ENCODE measurements at regions not wholly inside any gene's neighbourhood (a gene's known extent, or its start where the extent isn't known, plus 50 kb on each side); places are given as distances from the start of the nearest gene placed in this dataset.

DNA sequence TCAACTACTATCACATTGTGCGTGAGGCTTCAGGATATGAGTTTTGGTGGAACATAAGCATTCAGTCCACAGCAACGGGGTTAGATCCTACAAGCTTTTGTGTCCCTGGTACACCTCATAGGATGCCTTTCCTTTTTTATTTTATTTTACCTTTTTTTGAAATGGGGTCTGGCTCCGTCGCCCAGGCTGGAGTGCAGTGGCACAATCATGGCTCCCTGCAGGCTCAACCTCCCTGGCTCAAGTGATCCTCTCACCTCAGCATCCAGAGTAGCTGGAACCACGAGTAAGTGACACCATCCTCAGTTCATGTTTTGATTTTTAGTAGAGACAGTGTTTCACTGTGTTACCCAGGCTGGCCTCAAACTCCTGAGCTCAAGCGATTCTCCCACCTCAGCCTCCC, 86.0 kb upstream of the RAI14 start:
- no peak for TF ChIP-seq ZNF274 (IDR thresholded peaks at IDR 0.05; ENCODE audit: low read depth, low read length)
- H3K4me3 ChIP-seq (ENCODE audit: low read length): no peak overlapping the region

DNA sequence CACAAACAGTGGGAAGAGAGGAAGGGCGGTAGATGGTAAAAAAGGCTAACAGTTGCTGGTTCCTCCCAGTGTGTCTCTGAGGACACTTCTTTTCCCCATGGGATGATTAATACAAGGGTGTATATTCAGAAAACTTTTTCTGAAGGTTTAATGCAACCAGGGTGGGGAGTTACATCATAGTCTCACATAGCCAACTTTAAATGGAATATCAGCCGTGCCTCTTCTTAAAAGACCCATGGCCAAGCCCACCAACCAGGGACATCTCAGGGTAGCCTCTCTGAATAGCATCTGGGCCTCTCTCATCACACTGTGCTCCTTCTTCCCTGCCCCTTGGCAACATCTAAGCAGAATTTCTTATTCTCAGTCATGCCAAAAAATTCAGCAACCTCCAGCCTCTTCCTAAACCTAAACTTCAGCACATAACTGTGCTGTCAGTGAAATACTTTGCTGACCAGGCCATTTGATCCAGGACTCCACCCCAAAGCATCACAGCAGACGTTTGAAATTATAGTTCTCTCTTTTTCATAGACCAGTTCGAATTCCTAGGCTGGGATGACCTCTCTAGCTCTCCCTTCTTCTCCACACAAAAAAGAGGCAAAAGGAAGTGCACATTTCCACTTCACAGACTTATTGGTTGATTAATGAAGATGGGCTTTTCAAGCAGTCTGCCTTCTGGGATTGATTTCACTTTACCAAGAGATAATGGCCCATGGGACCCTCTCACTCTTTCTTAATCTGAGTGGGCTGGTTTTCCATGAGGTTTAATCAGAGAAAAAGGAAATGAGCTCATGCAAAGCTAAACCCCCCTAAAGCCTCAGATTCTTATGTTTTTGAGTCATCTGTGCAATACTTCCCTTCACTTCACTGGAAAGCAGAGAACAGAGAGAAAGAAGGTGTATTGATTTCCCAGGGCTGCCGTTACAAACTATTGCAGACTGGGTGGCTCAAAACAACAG, 85.1 kb upstream of the RAI14 start:
- no peak for TF ChIP-seq ZNF274 (IDR thresholded peaks at IDR 0.05; ENCODE audit: low read depth, low read length)
- no peak overlapping the region for H3K4me3 ChIP-seq (ENCODE audit: low read length)

DNA sequence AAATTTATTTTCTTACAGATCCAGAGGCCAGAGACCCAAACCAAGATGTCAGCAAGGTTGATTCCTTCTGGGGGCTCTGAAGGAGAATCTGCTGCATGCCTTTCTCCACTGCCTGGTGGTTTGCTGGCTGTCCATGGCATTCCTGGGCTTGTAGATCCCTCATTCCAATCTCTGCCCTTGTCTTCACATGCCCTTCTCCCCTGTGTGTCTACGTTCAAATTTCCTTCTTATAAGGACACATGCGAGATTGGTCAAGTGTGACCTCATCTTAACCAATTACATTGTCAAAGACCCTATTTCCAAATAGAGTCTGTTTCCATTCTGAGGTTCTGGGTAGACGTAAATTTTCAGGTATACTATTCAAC, 84.5 kb upstream of the RAI14 start:
- H3K4me3 ChIP-seq (ENCODE audit: low read length): no peak overlapping the region
- no peak for TF ChIP-seq ZNF274 (IDR thresholded peaks at IDR 0.05; ENCODE audit: low read depth, low read length)

DNA sequence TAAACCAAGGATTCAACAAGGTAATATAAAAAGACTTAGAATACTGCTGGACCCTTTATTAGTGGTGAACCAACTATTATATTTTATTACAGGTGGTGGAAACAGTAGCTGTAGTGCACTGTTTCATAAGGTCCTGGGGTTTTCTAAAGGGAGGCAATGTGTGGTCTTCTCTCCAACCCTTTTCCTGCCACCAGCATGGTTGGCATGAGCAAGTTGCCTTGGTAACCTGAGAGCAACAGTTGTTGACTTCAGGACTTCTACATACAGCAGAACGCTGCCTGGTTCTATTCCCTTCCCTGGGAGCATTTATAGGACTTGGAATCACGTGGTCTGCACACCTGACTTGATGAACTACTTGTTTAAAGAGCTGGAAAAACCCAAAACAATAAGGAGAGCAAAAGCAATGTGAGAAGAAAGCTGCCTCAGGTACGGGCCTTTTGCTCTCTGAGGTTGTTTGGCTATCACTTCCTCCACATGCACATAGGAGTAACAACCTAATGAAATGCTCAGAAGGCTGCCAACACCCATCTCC, 81.1 kb upstream of the RAI14 start:
- no peak for TF ChIP-seq ZNF274 (IDR thresholded peaks at IDR 0.05; ENCODE audit: low read depth, low read length)

DNA sequence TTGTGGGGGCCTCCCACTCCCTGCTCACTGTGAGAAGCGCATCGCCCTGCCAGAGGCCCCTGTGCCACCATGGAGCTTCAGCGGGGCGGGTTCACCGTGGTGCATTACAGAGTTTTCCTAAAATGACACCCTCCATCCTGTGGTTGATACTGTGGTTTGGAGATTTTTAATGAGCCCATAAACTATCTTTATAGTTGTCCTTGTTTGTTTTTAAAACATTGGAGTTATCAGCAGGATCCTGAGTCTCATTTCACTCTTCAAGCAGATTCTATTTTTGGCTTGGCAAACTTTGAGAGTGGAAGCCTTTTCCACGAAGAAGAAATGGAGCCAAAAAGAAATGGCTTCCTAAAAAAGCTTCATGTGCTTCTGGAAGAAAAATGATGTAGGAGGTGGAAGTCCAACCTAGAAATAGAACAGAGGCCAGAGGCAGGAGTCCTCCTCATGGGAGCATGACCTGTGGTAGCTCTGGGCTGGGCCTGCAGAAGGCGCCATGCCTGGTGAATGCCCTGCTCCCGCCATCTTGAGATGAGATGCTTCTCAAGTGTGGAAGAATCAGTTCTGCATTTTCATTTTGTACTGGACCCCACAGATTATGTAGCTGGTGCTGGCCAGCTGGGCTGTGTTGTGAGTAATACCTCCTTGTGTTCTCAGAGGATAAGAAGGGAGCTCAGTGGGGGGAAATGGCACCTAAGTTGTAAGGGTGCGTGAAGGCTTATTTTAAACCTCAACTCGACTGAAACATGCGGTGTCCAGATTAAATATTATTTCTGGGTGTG, 79.0 kb upstream of the RAI14 start:
- TF ChIP-seq ZNF274 (IDR thresholded peaks at IDR 0.05; ENCODE audit: low read depth, low read length): no peak
- no peak overlapping the region for H3K4me3 ChIP-seq (ENCODE audit: low read length)

More for the DNA sequence above, 81.1 kb upstream of the RAI14 start:
- no peak overlapping the region for H3K4me3 ChIP-seq (ENCODE audit: low read length)

DNA sequence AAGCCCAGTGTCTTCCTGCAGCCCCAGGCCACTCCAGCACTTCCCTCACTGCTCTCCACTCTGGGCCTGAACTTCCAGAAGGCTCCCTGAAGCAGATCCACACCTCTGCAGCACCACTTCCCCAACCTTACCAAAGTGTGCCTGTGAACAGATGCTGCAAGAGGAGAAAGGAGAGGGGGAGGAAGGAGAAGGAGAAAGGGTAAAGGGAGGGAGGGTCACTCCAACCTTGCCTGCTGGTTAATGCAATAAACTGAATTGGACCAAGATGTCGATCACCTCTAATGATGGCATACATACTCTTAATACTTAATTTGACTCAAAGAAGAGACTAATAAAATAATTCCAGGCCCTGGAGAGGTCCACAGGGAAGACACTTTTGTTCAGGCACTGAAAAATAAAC, 77.2 kb upstream of the RAI14 start:
- no peak for TF ChIP-seq ZNF274 (IDR thresholded peaks at IDR 0.05; ENCODE audit: low read depth, low read length)
- no peak overlapping the region for H3K4me3 ChIP-seq (ENCODE audit: low read length)

DNA sequence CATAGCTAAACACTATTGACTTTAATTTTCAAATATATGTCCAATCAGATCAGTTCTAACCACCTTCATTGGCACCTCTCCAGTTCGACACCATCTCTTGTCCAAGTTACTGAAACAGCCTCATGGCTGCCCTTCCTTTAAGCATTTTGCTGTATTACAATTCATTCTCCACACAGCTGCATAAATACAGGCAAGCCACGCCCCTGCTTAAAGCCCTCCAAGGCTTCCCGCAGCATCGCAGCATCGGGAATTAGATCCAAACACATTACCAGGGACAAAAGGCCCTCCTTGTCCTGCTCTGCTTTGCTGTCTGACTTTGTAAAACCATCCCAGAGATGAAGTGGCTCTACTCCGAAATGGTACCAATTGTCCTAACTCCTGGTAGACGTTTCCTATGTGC, 75.1 kb upstream of the RAI14 start:
- H3K4me3 ChIP-seq (ENCODE audit: low read length): no peak overlapping the region
- no peak for TF ChIP-seq ZNF274 (IDR thresholded peaks at IDR 0.05; ENCODE audit: low read depth, low read length)

DNA sequence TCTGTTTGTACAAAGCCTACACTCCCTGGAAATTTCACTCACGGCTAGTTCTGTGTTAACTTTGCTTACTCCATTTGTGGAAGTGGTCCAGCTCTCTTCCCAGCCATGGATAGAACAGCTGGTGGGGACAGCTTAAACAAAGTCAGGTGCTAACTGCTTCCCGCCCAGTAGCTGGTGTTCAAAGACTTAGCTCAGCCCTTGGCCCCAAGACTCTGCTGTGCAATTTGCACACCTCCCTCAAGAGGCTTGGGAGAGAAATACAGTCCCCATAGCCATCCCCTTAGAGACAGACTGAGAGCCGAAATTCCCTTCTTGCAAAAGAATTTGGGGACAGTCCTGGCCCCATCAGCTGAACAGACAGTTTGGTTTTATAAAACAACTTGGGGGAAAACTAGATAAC, 73.8 kb upstream of the RAI14 start:
- no peak for TF ChIP-seq ZNF274 (IDR thresholded peaks at IDR 0.05; ENCODE audit: low read depth, low read length)
- H3K4me3 ChIP-seq (ENCODE audit: low read length): no peak overlapping the region

DNA sequence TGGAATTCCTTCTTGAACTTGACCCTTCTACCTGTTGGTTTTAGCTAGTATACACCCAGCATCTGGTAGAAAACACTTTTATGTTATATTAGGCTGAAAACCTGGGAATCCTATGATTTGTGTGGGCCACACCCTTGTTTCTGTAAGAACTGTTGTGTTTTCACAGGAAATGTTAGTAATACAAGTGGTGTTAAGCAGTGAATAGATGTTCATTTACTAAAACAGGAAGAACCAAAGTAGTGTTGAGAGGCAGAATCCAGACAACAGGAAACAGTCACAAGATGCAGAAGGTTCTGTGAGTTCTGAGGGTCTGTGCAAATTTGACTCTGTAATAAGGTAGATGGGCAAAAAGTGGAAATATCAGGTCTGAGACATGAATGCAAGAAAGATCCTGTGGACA, 73.0 kb upstream of the RAI14 start:
- H3K4me3 ChIP-seq (ENCODE audit: low read length): no peak overlapping the region
- TF ChIP-seq ZNF274 (IDR thresholded peaks at IDR 0.05; ENCODE audit: low read depth, low read length): no peak

DNA sequence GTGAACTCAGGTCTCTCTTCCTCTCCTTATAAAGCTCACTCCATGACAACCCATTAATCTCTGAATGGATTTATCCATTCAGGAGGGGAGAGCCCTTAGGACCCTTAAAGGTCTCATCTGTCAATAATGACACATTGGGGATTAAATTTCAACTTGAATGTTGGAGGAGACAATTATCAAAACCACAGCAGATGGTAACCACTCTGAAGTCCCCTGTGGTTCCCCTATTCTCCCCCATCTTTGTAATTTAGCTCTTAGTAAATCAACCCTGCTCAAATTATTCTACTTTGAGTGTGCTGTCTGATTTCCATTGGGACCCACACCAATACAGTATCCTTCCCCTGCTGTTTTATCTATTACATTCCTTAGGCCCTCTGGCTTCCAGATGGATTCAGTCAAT, 72.0 kb upstream of the RAI14 start:
- H3K4me3 ChIP-seq (ENCODE audit: low read length): no peak overlapping the region
- TF ChIP-seq ZNF274 (IDR thresholded peaks at IDR 0.05; ENCODE audit: low read depth, low read length): no peak

DNA sequence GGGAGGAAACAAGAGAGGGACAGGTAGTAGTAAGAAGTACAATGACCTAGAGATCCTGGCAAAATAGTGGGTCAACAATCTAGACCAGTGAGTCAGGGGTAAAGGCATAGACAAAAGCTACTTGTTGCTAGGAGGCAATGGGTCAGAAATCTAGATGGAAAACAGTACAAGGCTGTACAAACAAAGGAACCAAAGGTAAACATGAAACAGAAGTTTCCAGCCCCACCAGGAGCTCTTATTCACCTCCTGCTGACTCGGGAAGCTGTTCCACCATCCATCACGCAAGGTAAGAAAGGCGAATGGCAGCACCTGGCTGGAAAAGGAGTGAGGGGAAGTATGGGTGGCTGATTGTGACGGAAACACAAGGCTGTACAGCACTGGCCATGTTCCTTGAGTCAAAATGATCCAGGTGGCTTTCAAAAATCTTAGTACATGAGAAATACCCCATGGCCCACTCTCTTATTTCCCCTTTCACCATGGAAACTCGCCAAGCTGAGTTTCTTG, 70.5 kb upstream of the RAI14 start:
- TF ChIP-seq ZNF274 (IDR thresholded peaks at IDR 0.05; ENCODE audit: low read depth, low read length): no peak
- no peak overlapping the region for H3K4me3 ChIP-seq (ENCODE audit: low read length)

DNA sequence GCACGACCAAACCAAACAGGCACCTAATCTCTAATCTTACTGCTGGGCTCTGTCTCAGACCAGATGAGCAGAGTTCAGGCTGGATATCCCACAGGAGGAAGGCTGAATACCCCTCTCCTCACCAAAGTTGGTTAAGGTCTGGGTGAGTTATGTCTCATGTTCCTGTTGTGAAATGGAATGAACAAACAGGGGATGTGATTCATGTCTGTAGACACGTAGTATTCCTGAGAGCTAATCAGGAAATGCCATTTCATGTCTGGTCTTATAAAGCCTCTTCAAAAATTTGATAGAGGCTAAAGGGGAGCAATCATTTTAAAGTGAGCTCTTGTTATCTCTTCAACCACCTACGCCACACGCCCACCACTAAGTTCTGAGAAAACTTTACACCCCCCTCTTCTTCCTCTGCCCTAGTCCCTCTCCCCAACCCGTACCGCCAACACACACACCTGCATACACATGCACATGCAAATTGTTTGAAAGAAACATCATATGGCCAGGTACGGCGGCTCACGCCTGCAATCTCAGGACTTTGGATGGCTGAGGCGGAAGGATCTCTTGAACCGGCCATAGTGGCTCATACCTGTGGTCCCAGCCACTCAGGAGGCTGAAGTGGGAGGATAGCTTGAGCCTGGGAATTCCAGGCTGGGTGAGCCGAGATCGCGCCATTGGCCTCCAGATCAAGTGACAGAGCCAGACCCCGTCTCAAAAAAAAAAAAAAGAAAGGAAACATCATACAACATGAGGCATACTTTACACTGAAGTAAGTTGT, 69.8 kb upstream of the RAI14 start:
- no peak for TF ChIP-seq ZNF274 (IDR thresholded peaks at IDR 0.05; ENCODE audit: low read depth, low read length)
- H3K4me3 ChIP-seq (ENCODE audit: low read length): no peak overlapping the region

DNA sequence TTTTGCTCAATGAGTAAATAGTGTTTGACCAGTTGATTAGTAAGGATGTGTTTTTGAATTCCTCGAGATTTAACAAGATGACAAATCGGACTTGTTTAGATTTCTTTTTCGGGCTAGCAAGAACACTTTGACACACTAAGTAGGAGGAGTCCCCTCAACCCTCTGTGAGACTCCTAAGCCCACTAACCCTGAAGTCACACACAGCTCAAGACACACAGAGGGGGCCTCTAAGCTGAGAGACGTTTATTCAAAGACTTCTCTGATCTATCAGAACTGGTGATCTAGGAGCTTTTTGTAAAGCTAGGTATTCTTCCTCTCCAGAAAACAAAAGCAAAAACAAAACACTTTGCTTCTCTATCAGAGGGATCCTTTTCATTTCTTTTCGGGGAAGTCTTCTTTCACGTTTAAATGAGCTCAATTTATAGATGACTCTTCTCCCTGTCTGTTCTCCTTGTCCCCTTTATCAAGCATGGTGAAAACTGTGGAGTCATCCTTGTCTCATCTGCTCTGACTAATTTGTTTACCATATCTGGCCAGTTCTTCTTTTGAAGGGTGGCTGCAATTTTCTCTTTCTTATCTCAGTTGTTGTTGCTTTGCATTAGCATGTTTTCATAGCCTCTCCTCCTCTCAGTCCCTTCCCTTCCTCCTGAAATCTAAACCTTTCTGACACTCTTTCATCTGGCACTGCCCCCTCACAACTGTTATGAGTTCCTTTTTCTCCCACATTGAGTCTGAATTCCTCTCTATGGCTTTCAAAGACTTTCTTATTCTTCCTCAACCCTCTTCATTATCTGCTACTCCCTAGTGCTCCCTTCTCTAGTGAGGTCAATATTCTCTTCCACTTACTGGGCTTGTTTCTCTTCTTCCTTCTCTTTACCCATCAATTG, 68.5 kb upstream of the RAI14 start:
- no peak overlapping the region for H3K4me3 ChIP-seq (ENCODE audit: low read length)
- no peak for TF ChIP-seq ZNF274 (IDR thresholded peaks at IDR 0.05; ENCODE audit: low read depth, low read length)
